PC-3 (cell line): ENCODE measurements at regions not wholly inside any gene's neighbourhood (a gene's known extent, or its start where the extent isn't known, plus 50 kb on each side); places are given as distances from the start of the nearest gene placed in this dataset.

Experiments used
- CTCF ChIP-seq: fragments of 300-600 bp; sonication (generic); conservative IDR thresholded peaks from 2 replicates; pipeline ENCODE4 v1.5.1; 2017; ENCODE audit warnings: antibody characterized with exemption, low read depth, mild to moderate bottlenecking, low read length
- EZH2 ChIP-seq: fragments of 300-600 bp; sonication (generic); IDR thresholded peaks from one replicate; pipeline ENCODE4 v1.6.1; 2017; ENCODE audit warnings: antibody characterized with exemption, mild to moderate bottlenecking, low read length; ENCODE audit not compliant: unreplicated experiment
- EZH2phosphoT487 ChIP-seq: fragments of 300-600 bp; sonication (generic); IDR thresholded peaks from 2 replicates; pipeline ENCODE4 v1.6.1; 2018; ENCODE audit warnings: mild to moderate bottlenecking, antibody characterized with exemption, low read length, borderline replicate concordance

- TF ChIP-seq CTCF (no peak), EZH2phosphoT487 (no peak), EZH2 (no peak)
These were observed 264.7 kb downstream of the NSG2 start for GRCh38 chr5:174310243-174310642.
